ENCODE measurements at regions not wholly inside any gene's neighbourhood (a gene's known extent, or its start where the extent isn't known, plus 50 kb on each side); places are given as distances from the start of the nearest gene placed in this dataset.

GRCh38 chr2:222049946-222050345 is 248.9 kb downstream of the PAX3 start:
- Histone ChIP-seq H3K79me2 (ENCODE audit: insufficient read depth, low read length) (no peaks in the 10 kb centered on the region), H3K9ac (ENCODE audit: insufficient read depth, low read length, poor library complexity, severe bottlenecking) (no peak overlapping the region), H2AFZ (ENCODE audit: insufficient read depth, low read depth, low read length, poor library complexity, severe bottlenecking) (no peak overlapping the region), H3K4me3 (replicated peaks in 1 of 3; ENCODE audit: low read depth in 2 of 3, low read length in 3 of 3) (no peak overlapping the region), H3K27ac (ENCODE audit: low read depth in 1 of 2, low read length in 2 of 2) (no peak overlapping the region), H3K4me2 (replicated peaks; ENCODE audit: extremely low read depth, low read length, poor library complexity, severe bottlenecking) (no peak overlapping the region), H3K36me3 (replicated peaks in 1 of 2; ENCODE audit: control insufficient read depth in 1 of 2, insufficient read depth in 2 of 2, low read length in 2 of 2) (no peaks in the 10 kb centered on the region), H3K27me3 (ENCODE audit: control insufficient read depth in 2 of 2, insufficient read depth in 2 of 2, low read length in 2 of 2) (peaks cover 7 to 10% of the 10 kb centered on the region in 2 donors), H3K9me3 (replicated peaks in 1 of 2; ENCODE audit: control insufficient read depth in 1 of 2, insufficient read depth in 1 of 2, low read length in 2 of 2) (no peaks in the 10 kb centered on the region), H3K4me1 (ENCODE audit: control insufficient read depth in 1 of 2, insufficient read depth in 2 of 2, low read length in 2 of 2) (no peaks in the 10 kb centered on the region), H4K20me1 (ENCODE audit: insufficient read depth, low read length) (no peaks in the 10 kb centered on the region)
- no CpG with 5 or more reads among the region's 3 CpGs for WGBS (ENCODE audit: insufficient coverage)
- DNase-seq, result no peak
- Mint-ChIP-seq H3K36me3 (no peaks in the 10 kb centered on the region), H3K4me3 (no peak overlapping the region), H3K27ac (no peak overlapping the region), H3K4me1 (no peaks in the 10 kb centered on the region), H3K9me3 (no peaks in the 10 kb centered on the region), H3K27me3 (ENCODE audit: low read depth in 3 of 3) (peaks cover 5 to 13% (median 6%) of the 10 kb centered on the region in 3 donors)
- intact Hi-C loops (cut with micrococcal nuclease), result loop anchor here in 1 of 2 donors (10.0 kb wide), 1 partner anchor 515 kb away; no protein-coding TSS in a partner anchor
- TF ChIP-seq CTCF (IDR thresholded peaks at IDR 0.05), result no peak

GRCh38 chr2:222043897-222044296 is 254.9 kb downstream of the PAX3 start:
- no peak overlapping the region for H3K4me2 ChIP-seq (replicated peaks; ENCODE audit: extremely low read depth, low read length, poor library complexity, severe bottlenecking)
- no peak for TF ChIP-seq CTCF (IDR thresholded peaks at IDR 0.05)
- Mint-ChIP-seq H3K4me3 (no peak overlapping the region), H3K36me3 (no peaks in the 10 kb centered on the region), H3K27ac (no peak overlapping the region), H3K27me3 (ENCODE audit: low read depth in 3 of 3) (peaks cover 4 to 7% (median 4%) of the 10 kb centered on the region in 3 donors), H3K4me1 (no peaks in the 10 kb centered on the region), H3K9me3 (no peaks in the 10 kb centered on the region)
- H3K27me3 ChIP-seq (ENCODE audit: control insufficient read depth in 2 of 2, insufficient read depth in 2 of 2, low read length in 2 of 2), result peaks cover 0 to 2% of the 10 kb centered on the region in 2 donors
- intact Hi-C loops (cut with micrococcal nuclease), result no loop called here
- H3K36me3 ChIP-seq (replicated peaks in 1 of 2; ENCODE audit: control insufficient read depth in 1 of 2, insufficient read depth in 2 of 2, low read length in 2 of 2), result no peaks in the 10 kb centered on the region
- H3K9me3 ChIP-seq (replicated peaks in 1 of 2; ENCODE audit: control insufficient read depth in 1 of 2, insufficient read depth in 1 of 2, low read length in 2 of 2), result no peaks in the 10 kb centered on the region
- H3K79me2 ChIP-seq (ENCODE audit: insufficient read depth, low read length), result no peaks in the 10 kb centered on the region
- no peak overlapping the region for H3K9ac ChIP-seq (ENCODE audit: insufficient read depth, low read length, poor library complexity, severe bottlenecking)
- no CpG with 5 or more reads among the region's 4 CpGs for WGBS (ENCODE audit: insufficient coverage)
- no peak overlapping the region for H3K27ac ChIP-seq (ENCODE audit: low read depth in 1 of 2, low read length in 2 of 2)
- no peak overlapping the region for H3K4me3 ChIP-seq (replicated peaks in 1 of 3; ENCODE audit: low read depth in 2 of 3, low read length in 3 of 3)
- H3K4me1 ChIP-seq (ENCODE audit: control insufficient read depth in 1 of 2, insufficient read depth in 2 of 2, low read length in 2 of 2), result no peaks in the 10 kb centered on the region
- DNase-seq, result no peak
- H2AFZ ChIP-seq (ENCODE audit: insufficient read depth, low read depth, low read length, poor library complexity, severe bottlenecking), result no peak overlapping the region
- no peaks in the 10 kb centered on the region for H4K20me1 ChIP-seq (ENCODE audit: insufficient read depth, low read length)

Measured in CD14-positive monocyte (primary cell).